SK-N-SH treated with all-trans-retinoic acid at 6 μM for 48 hours (cell line): ENCODE measurements at regions not wholly inside any gene's neighbourhood (a gene's known extent, or its start where the extent isn't known, plus 50 kb on each side); places are given as distances from the start of the nearest gene placed in this dataset.

Experiments used
- ATAC-seq: fragments of 200-7000 bp; cut with Tn5 transposase; 3 replicates; pipeline ENCODE4 v1.9.1; 2020; ENCODE audit warnings: mild to moderate bottlenecking, moderate library complexity
- ARNTL ChIP-seq: fragments of 450-650 bp; formaldehyde crosslinking; IDR thresholded peaks from 2 replicates; pipeline ENCODE4 v1.5.0; 2020; ENCODE audit warnings: low read depth, mild to moderate bottlenecking, moderate library complexity, borderline replicate concordance
- BACH2 ChIP-seq: fragments of 250-450 bp; sonication (Bioruptor Pico); IDR thresholded peaks from 2 replicates; pipeline ENCODE4 v1.9.0; 2021; ENCODE audit warnings: mild to moderate bottlenecking, borderline replicate concordance
- CSDC2 ChIP-seq: fragments of 250-450 bp; sonication (Bioruptor Pico); IDR thresholded peaks from 2 replicates; pipeline ENCODE4 v1.5.0; 2020; ENCODE audit warnings: mild to moderate bottlenecking, moderate library complexity
- GLIS3 ChIP-seq: fragments of 250-450 bp; sonication (Bioruptor Pico); IDR thresholded peaks from 2 replicates; pipeline ENCODE4 v1.5.0; 2020; ENCODE audit warnings: mild to moderate bottlenecking, moderate library complexity
- ISL1 ChIP-seq: fragments of 250-450 bp; sonication (Bioruptor Pico); IDR thresholded peaks from 2 replicates; pipeline ENCODE4 v2.1.2; 2022; ENCODE audit warnings: mild to moderate bottlenecking, moderate library complexity
- OSR1 ChIP-seq: fragments of 250-450 bp; sonication (Bioruptor Pico); IDR thresholded peaks from 2 replicates; pipeline ENCODE4 v1.8.0; 2022; ENCODE audit warnings: moderate library complexity, mild to moderate bottlenecking, inconsistent platforms
- PPARA ChIP-seq: fragments of 250-450 bp; sonication (Bioruptor Pico); IDR thresholded peaks from 2 replicates; pipeline ENCODE4 v1.5.0; 2020; ENCODE audit warnings: mild to moderate bottlenecking, borderline replicate concordance
- SNAI2 ChIP-seq: fragments of 250-450 bp; sonication (Bioruptor Pico); IDR thresholded peaks from 2 replicates; pipeline ENCODE4 v1.5.0; 2020; ENCODE audit warnings: mild to moderate bottlenecking, moderate library complexity
- TCF4 ChIP-seq: fragments of 250-450 bp; sonication (Bioruptor Pico); IDR thresholded peaks from 2 replicates; pipeline ENCODE4 v1.8.0; 2021; ENCODE audit warnings: mild to moderate bottlenecking, moderate library complexity, borderline replicate concordance
- TOX ChIP-seq: fragments of 250-450 bp; sonication (Bioruptor Pico); IDR thresholded peaks from 2 replicates; pipeline ENCODE4 v1.8.0; 2021; ENCODE audit warnings: mild to moderate bottlenecking, moderate library complexity, borderline replicate concordance
- ZC3H10 ChIP-seq: fragments of 250-450 bp; sonication (Bioruptor Pico); IDR thresholded peaks from 2 replicates; pipeline ENCODE4 v1.5.1; 2021; ENCODE audit warnings: mild to moderate bottlenecking, moderate library complexity
- ZFP3 ChIP-seq: fragments of 250-450 bp; sonication (Bioruptor Pico); IDR thresholded peaks from 2 replicates; pipeline ENCODE4 v1.5.0; 2020; ENCODE audit warnings: mild to moderate bottlenecking, moderate library complexity
- ZNF565 ChIP-seq: fragments of 450-650 bp; formaldehyde crosslinking; conservative IDR thresholded peaks from 2 replicates; pipeline ENCODE4 v1.5.0; 2020; ENCODE audit warnings: low read depth, mild to moderate bottlenecking, moderate library complexity
- ZNF70 ChIP-seq: fragments of 450-650 bp; formaldehyde crosslinking; IDR thresholded peaks from 2 replicates; pipeline ENCODE4 v1.5.0; 2020; ENCODE audit warnings: mild to moderate bottlenecking, moderate library complexity
- ZNF8 ChIP-seq: fragments of 450-650 bp; formaldehyde crosslinking; IDR thresholded peaks from 2 replicates; pipeline ENCODE4 v1.5.0; 2020; ENCODE audit warnings: mild to moderate bottlenecking, moderate library complexity
- TF ChIP-seq, protein P1 (sequence below): fragments of 250-450 bp; sonication (Bioruptor Pico); IDR thresholded peaks from 2 replicates; pipeline ENCODE4 v1.5.0; 2020; ENCODE audit warnings: mild to moderate bottlenecking, moderate library complexity
- TF ChIP-seq, protein P2 (sequence below): fragments of 250-450 bp; sonication (Bioruptor Pico); IDR thresholded peaks from 2 replicates; pipeline ENCODE4 v1.5.1; 2021; ENCODE audit warnings: mild to moderate bottlenecking, moderate library complexity
- TF ChIP-seq, protein P3 (sequence below): fragments of 250-450 bp; sonication (Bioruptor Pico); IDR thresholded peaks from 2 replicates; pipeline ENCODE4 v1.8.0; 2021; ENCODE audit warnings: low read depth, mild to moderate bottlenecking, moderate library complexity, borderline replicate concordance
- TF ChIP-seq, protein P4 (sequence below): fragments of 250-450 bp; sonication (Bioruptor Pico); IDR thresholded peaks from 2 replicates; pipeline ENCODE4 v1.5.1; 2020; ENCODE audit warnings: low read depth, mild to moderate bottlenecking, moderate library complexity

DNA sequence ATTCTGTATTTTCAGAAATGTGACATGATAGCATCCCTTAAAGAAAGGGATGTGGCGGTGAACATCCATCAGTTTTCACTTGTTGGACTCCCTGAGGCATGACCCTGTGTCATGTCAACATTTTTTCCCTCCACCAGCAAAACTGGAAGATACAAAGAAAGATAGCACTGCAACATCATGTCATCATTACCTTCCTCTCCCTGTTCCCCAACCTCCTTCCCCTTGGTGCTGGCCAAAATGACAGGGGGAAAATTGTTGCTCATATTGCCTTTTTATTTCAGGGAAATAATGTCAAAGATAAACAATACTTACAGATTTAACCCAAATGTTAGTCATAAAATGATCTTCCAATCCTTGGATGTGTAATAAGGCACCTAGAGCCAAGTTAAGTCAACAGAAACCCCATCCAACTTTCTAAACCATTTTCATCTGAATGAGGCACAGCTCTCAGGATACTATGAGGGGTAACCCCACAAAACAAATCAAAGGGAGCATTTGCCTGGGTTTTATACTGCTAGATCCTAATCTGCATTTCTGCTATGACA, 644.3 kb downstream of the ACTL7B start (continued):
- TF ChIP-seq, protein P1, sequence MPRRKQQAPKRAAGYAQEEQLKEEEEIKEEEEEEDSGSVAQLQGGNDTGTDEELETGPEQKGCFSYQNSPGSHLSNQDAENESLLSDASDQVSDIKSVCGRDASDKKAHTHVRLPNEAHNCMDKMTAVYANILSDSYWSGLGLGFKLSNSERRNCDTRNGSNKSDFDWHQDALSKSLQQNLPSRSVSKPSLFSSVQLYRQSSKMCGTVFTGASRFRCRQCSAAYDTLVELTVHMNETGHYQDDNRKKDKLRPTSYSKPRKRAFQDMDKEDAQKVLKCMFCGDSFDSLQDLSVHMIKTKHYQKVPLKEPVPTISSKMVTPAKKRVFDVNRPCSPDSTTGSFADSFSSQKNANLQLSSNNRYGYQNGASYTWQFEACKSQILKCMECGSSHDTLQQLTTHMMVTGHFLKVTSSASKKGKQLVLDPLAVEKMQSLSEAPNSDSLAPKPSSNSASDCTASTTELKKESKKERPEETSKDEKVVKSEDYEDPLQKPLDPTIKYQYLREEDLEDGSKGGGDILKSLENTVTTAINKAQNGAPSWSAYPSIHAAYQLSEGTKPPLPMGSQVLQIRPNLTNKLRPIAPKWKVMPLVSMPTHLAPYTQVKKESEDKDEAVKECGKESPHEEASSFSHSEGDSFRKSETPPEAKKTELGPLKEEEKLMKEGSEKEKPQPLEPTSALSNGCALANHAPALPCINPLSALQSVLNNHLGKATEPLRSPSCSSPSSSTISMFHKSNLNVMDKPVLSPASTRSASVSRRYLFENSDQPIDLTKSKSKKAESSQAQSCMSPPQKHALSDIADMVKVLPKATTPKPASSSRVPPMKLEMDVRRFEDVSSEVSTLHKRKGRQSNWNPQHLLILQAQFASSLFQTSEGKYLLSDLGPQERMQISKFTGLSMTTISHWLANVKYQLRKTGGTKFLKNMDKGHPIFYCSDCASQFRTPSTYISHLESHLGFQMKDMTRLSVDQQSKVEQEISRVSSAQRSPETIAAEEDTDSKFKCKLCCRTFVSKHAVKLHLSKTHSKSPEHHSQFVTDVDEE (CRISPR knock-in tag): no peak
- TF ChIP-seq BACH2 (CRISPR knock-in tag): no peak
- TF ChIP-seq TCF4 (CRISPR knock-in tag): no peak
- TF ChIP-seq SNAI2 (CRISPR knock-in tag): no peak
- TF ChIP-seq ZNF565 (CRISPR knock-in tag): no peak
- TF ChIP-seq, all 23 proteins: peak for 0

DNA sequence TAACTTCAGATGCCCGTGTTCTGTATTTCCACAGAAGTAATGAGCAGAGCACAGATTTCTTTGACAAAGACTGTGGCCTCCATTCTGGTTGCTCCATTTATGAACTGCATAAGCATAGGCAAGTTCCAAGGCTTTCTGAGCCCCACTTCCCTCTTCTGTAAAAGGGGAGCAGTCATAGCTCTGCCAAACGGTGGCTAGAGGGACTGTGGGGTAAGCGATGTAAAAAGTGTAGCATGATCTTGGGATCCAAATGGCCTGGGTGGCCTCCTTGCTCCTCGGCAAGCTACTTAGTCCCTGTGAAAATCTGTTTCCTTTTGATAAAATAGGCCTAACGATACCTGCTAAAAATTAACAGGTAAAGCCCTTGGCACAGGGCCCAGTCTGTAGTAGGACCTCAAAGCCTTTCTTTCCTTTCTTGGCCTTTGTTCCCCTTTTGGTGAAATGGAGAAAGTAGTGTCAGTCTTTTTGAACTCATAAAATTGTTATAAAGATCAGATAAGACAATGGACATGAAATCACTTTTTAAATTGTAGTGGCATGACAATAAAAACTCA, 646.6 kb downstream of the ACTL7B start:
- ATAC-seq: no peak
- no peak for TF ChIP-seq GLIS3
- no peak for TF ChIP-seq OSR1
- TF ChIP-seq, protein P2, sequence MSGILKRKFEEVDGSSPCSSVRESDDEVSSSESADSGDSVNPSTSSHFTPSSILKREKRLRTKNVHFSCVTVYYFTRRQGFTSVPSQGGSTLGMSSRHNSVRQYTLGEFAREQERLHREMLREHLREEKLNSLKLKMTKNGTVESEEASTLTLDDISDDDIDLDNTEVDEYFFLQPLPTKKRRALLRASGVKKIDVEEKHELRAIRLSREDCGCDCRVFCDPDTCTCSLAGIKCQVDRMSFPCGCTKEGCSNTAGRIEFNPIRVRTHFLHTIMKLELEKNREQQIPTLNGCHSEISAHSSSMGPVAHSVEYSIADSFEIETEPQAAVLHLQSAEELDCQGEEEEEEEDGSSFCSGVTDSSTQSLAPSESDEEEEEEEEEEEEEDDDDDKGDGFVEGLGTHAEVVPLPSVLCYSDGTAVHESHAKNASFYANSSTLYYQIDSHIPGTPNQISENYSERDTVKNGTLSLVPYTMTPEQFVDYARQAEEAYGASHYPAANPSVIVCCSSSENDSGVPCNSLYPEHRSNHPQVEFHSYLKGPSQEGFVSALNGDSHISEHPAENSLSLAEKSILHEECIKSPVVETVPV (CRISPR knock-in tag): no peak
- TF ChIP-seq, protein P3, sequence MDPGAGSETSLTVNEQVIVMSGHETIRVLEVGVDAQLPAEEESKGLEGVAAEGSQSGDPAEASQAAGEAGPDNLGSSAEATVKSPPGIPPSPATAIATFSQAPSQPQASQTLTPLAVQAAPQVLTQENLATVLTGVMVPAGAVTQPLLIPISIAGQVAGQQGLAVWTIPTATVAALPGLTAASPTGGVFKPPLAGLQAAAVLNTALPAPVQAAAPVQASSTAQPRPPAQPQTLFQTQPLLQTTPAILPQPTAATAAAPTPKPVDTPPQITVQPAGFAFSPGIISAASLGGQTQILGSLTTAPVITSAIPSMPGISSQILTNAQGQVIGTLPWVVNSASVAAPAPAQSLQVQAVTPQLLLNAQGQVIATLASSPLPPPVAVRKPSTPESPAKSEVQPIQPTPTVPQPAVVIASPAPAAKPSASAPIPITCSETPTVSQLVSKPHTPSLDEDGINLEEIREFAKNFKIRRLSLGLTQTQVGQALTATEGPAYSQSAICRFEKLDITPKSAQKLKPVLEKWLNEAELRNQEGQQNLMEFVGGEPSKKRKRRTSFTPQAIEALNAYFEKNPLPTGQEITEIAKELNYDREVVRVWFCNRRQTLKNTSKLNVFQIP: no peak
- TF ChIP-seq CSDC2: no peak
- TF ChIP-seq TCF4 (CRISPR knock-in tag): no peak

DNA sequence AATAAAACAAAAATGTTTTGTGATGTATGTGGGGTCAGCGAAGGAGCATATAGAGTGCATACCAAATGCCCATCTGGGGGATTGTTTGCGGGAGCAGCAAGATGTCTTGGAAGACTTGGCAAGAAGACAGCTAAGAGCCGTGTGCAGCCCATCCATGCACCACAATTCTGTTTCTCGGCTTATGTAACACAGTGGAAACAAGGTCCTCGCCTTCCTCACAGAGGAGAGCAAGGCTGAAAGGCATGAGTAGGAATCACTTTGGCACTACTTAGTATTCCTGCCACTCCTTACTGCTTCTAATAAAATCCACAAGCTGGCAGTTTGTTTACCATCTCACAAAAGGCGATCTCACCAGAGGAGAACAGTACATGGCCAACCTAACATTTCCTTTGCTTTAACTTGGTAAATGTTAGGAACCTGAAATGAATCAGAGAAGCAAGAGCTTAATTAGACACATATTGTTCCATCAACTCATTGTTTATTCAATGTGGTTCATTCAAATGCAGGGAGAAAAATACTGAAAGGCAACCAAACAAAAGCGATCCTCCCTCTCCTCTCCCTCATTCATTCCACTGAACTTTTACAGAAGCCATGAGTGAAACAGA, 648.1 kb downstream of the ACTL7B start:
- no peak for TF ChIP-seq ZNF8 (CRISPR knock-in tag)
- TF ChIP-seq ARNTL (CRISPR knock-in tag): no peak
- no peak for TF ChIP-seq SNAI2 (CRISPR knock-in tag)
- no peak for TF ChIP-seq ZNF70 (CRISPR knock-in tag)
- no peak for TF ChIP-seq TOX (CRISPR knock-in tag)
- no peak for TF ChIP-seq TCF4 (CRISPR knock-in tag)
- TF ChIP-seq ZFP3 (CRISPR knock-in tag): no peak
- no peak for TF ChIP-seq ZC3H10 (CRISPR knock-in tag)
- TF ChIP-seq, protein P1 (CRISPR knock-in tag): no peak
- no peak for TF ChIP-seq ZNF565 (CRISPR knock-in tag)
- TF ChIP-seq PPARA (CRISPR knock-in tag): no peak
- TF ChIP-seq, protein P4, sequence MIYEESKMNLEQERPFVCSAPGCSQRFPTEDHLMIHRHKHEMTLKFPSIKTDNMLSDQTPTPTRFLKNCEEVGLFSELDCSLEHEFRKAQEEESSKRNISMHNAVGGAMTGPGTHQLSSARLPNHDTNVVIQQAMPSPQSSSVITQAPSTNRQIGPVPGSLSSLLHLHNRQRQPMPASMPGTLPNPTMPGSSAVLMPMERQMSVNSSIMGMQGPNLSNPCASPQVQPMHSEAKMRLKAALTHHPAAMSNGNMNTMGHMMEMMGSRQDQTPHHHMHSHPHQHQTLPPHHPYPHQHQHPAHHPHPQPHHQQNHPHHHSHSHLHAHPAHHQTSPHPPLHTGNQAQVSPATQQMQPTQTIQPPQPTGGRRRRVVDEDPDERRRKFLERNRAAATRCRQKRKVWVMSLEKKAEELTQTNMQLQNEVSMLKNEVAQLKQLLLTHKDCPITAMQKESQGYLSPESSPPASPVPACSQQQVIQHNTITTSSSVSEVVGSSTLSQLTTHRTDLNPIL: no peak
- TF ChIP-seq ISL1: no peak
- TF ChIP-seq, protein P3: no peak
- TF ChIP-seq CSDC2: no peak
- no peak for ATAC-seq
